GM23338 (cell line): ENCODE measurements at regions not wholly inside any gene's neighbourhood (a gene's known extent, or its start where the extent isn't known, plus 50 kb on each side); places are given as distances from the start of the nearest gene placed in this dataset.

Source experiments
- ATAC-seq: fragments of 200-7000 bp; cut with Tn5 transposase; 3 replicates; pipeline ENCODE4 v1.9.1; 2020
- DNase-seq: peaks from one replicate; pipeline ENCODE4 v3.0.0-alpha.2; 2015; ENCODE audit warnings: low spot score
- H2AFZ ChIP-seq: fragments of 200-600 bp; sonication (generic); 2 replicates; pipeline ENCODE4 v1.8.0; 2016; ENCODE audit warnings: antibody characterized with exemption, mild to moderate bottlenecking, moderate library complexity
- H3F3A ChIP-seq: fragments of 200-600 bp; sonication (generic); replicated peaks from 2 replicates; pipeline ENCODE4 v1.8.0; 2017; ENCODE audit warnings: antibody characterized with exemption, mixed run types, low read depth
- H3K27ac ChIP-seq: fragments of 200-600 bp; sonication (generic); 2 replicates; pipeline ENCODE4 v1.6.1; 2016; ENCODE audit warnings: low read depth
- H3K27me3 ChIP-seq: fragments of 200-600 bp; sonication (generic); 2 replicates; pipeline ENCODE4 v1.8.0; 2016; ENCODE audit warnings: mild to moderate bottlenecking, mixed run types, moderate library complexity; ENCODE audit not compliant: insufficient read depth
- H3K36me3 ChIP-seq: fragments of 200-600 bp; sonication (generic); 2 replicates; pipeline ENCODE4 v1.8.0; 2016; ENCODE audit warnings: mild to moderate bottlenecking; ENCODE audit not compliant: insufficient read depth
- H3K4me1 ChIP-seq: fragments of 200-600 bp; sonication (generic); 2 replicates; pipeline ENCODE4 v1.8.0; 2016; ENCODE audit warnings: mild to moderate bottlenecking, moderate library complexity; ENCODE audit not compliant: insufficient read depth
- H3K4me2 ChIP-seq: fragments of 200-600 bp; sonication (generic); 2 replicates; pipeline ENCODE4 v1.7.1; 2017; ENCODE audit warnings: mixed run types
- H3K4me3 ChIP-seq: fragments of 200-600 bp; sonication (generic); 2 replicates; pipeline ENCODE4 v1.6.1; 2016; ENCODE audit warnings: mixed run types
- H3K79me2 ChIP-seq: fragments of 200-600 bp; sonication (generic); replicated peaks from 2 replicates; pipeline ENCODE4 v1.8.0; 2017; ENCODE audit warnings: mild to moderate bottlenecking; ENCODE audit not compliant: insufficient read depth
- H3K9me2 ChIP-seq: fragments of 200-600 bp; sonication (generic); 2 replicates; pipeline ENCODE4 v1.8.0; 2017; ENCODE audit not compliant: insufficient read depth
- H4K20me1 ChIP-seq: fragments of 200-600 bp; sonication (generic); replicated peaks from 2 replicates; pipeline ENCODE4 v1.8.0; 2017; ENCODE audit warnings: mild to moderate bottlenecking; ENCODE audit not compliant: insufficient read depth
- H3K27ac Mint-ChIP-seq: 2 replicates; pipeline ENCODE4 v1.8.0; 2020; ENCODE audit warnings: inconsistent platforms, mild to moderate bottlenecking, moderate library complexity, mixed read lengths
- H3K27me3 Mint-ChIP-seq: 3 replicates; pipeline ENCODE4 v1.8.0; 2022; ENCODE audit warnings: low read depth, mild to moderate bottlenecking, moderate library complexity, mixed read lengths, inconsistent platforms; ENCODE audit not compliant: insufficient read depth, poor library complexity
- H3K36me3 Mint-ChIP-seq: 3 replicates; pipeline ENCODE4 v1.8.0; 2021; ENCODE audit warnings: low read depth, mild to moderate bottlenecking, inconsistent platforms, moderate library complexity, mixed read lengths
- H3K4me1 Mint-ChIP-seq: 3 replicates; pipeline ENCODE4 v1.8.0; 2020; ENCODE audit warnings: mild to moderate bottlenecking, inconsistent platforms, mixed read lengths
- H3K4me3 Mint-ChIP-seq: 3 replicates; pipeline ENCODE4 v1.8.0; 2021; ENCODE audit warnings: moderate library complexity, mild to moderate bottlenecking, inconsistent platforms, mixed read lengths
- H3K9me3 Mint-ChIP-seq: 3 replicates; pipeline ENCODE4 v1.8.0; 2020; ENCODE audit warnings: moderate library complexity, mild to moderate bottlenecking, inconsistent platforms, mixed read lengths
- CREB1 ChIP-seq: fragments of 250-450 bp; sonication (Bioruptor Pico); IDR thresholded peaks from 2 replicates; pipeline ENCODE4 v1.5.0; 2020; ENCODE audit warnings: low read depth, mild to moderate bottlenecking, moderate library complexity
- CTCF ChIP-seq, 2 experiments: fragments of 200-600 bp in 1 of 2; sonication (generic) in 1 of 2; conservative IDR thresholded peaks; 2 replicates each; pipeline versions ENCODE4 v1.5.1 to v1.6.1; 2016 to 2017; ENCODE audit warnings: antibody characterized with exemption in 2 of 2, low read depth in 2 of 2, mild to moderate bottlenecking in 2 of 2, moderate library complexity in 1 of 2
- ETS1 ChIP-seq: IDR thresholded peaks from 2 replicates; pipeline ENCODE4 v1.6.1; 2016; ENCODE audit warnings: antibody characterized with exemption
- EZH2 ChIP-seq: fragments of 200-600 bp; sonication (generic); IDR thresholded peaks from one replicate; pipeline ENCODE4 v1.8.0; 2017; ENCODE audit warnings: antibody characterized with exemption, mild to moderate bottlenecking, low read depth; ENCODE audit not compliant: unreplicated experiment
- EZH2phosphoT487 ChIP-seq: fragments of 200-600 bp; sonication (generic); IDR thresholded peaks from one replicate; pipeline ENCODE4 v1.8.1; 2018; ENCODE audit warnings: antibody characterized with exemption; ENCODE audit not compliant: unreplicated experiment
- JUNB ChIP-seq: IDR thresholded peaks from one replicate; pipeline ENCODE4 v1.6.1; 2016; ENCODE audit warnings: antibody characterized with exemption; ENCODE audit not compliant: unreplicated experiment
- NANOG ChIP-seq: IDR thresholded peaks from 2 replicates; pipeline ENCODE4 v1.6.1; 2016; ENCODE audit warnings: antibody characterized with exemption, borderline replicate concordance
- POLR2AphosphoS5 ChIP-seq: IDR thresholded peaks from 2 replicates; pipeline ENCODE4 v1.6.1; 2016; ENCODE audit warnings: antibody characterized with exemption, low read depth
- REST ChIP-seq: IDR thresholded peaks from one replicate; pipeline ENCODE4 v1.6.1; 2018; ENCODE audit warnings: antibody characterized with exemption; ENCODE audit not compliant: unreplicated experiment
- STAT1 ChIP-seq: IDR thresholded peaks from one replicate; pipeline ENCODE4 v1.6.1; 2016; ENCODE audit warnings: antibody characterized with exemption; ENCODE audit not compliant: unreplicated experiment
- ZNF114 ChIP-seq: fragments of 250-450 bp; sonication (Bioruptor Pico); IDR thresholded peaks from 2 replicates; pipeline ENCODE4 v1.5.0; 2020; ENCODE audit warnings: mild to moderate bottlenecking, moderate library complexity
- ZNF331 ChIP-seq: fragments of 250-450 bp; sonication (Bioruptor Pico); IDR thresholded peaks from 2 replicates; pipeline ENCODE4 v1.5.0; 2020; ENCODE audit warnings: low read depth, mild to moderate bottlenecking, moderate library complexity
- ZNF462 ChIP-seq: fragments of 250-450 bp; sonication (Bioruptor Pico); IDR thresholded peaks from 2 replicates; pipeline ENCODE4 v1.5.0; 2020; ENCODE audit warnings: mild to moderate bottlenecking, moderate library complexity

- Mint-ChIP-seq H3K27me3 (no peaks in the 10 kb centered on the region), H3K9me3 (no peaks in the 10 kb centered on the region; the same call in 2 of the 3 replicates), H3K27ac (no peak overlapping the region), H3K36me3 (no peaks in the 10 kb centered on the region), H3K4me1 (no peaks in the 10 kb centered on the region), H3K4me3 (no peak overlapping the region)
- TF ChIP-seq NANOG = no peak
- no peak for TF ChIP-seq ZNF331 (CRISPR knock-in tag)
- TF ChIP-seq EZH2 = no peak
- no peak for TF ChIP-seq ETS1
- TF ChIP-seq CREB1 = no peak
- no peak for TF ChIP-seq REST
- no peak for TF ChIP-seq JUNB
- TF ChIP-seq EZH2phosphoT487 = no peak
- no peak for TF ChIP-seq STAT1
- TF ChIP-seq ZNF114 (CRISPR knock-in tag) = no peak
- no peak for TF ChIP-seq POLR2AphosphoS5
- no peak for TF ChIP-seq ZNF462 (CRISPR knock-in tag)
- no peak for TF ChIP-seq CTCF (conservative IDR thresholded peaks at IDR 0.05; ENCODE audit: low read depth in 2 of 2)
- ATAC-seq (no peak), DNase-seq (no peak)
- H3K27me3 ChIP-seq = no peaks in the 10 kb centered on the region
- no peaks in the 10 kb centered on the region for H3F3A ChIP-seq
- no peaks in the 10 kb centered on the region for H3K9me2 ChIP-seq
- H4K20me1 ChIP-seq = no peaks in the 10 kb centered on the region
- H3K27ac ChIP-seq = no peak overlapping the region
- no peak overlapping the region for H3K4me3 ChIP-seq
- H2AFZ ChIP-seq = no peak overlapping the region
- H3K4me2 ChIP-seq = no peak overlapping the region
- no peaks in the 10 kb centered on the region for H3K36me3 ChIP-seq
- no peaks in the 10 kb centered on the region for H3K4me1 ChIP-seq
- H3K79me2 ChIP-seq = no peaks in the 10 kb centered on the region
These were observed 104.9 kb upstream of the SOX5 start for GRCh38 chr12:24054416-24054815.
